Activated B cell treated with CpG ODN at 0.5 μM for 24 hours (primary cell): ENCODE measurements at regions not wholly inside any gene's neighbourhood (a gene's known extent, or its start where the extent isn't known, plus 50 kb on each side); places are given as distances from the start of the nearest gene placed in this dataset.

Experiments
- ATAC-seq: fragments of 200-7000 bp; cut with Tn5 transposase; one replicate; pipeline ENCODE4 v1.10.0; 2021; ENCODE audit warnings: low read depth, mild to moderate bottlenecking, moderate library complexity
- CTCF ChIA-PET: fragments of 350-600 bp; sonication (Branson Sonifier 250); formaldehyde crosslinking; loops from one replicate; lab custom pipeline; 2021; ENCODE audit warnings: antibody characterized with exemption; lab: Charles Lee
- POLR2A ChIA-PET: fragments of 350-600 bp; sonication (Branson Sonifier 250); formaldehyde crosslinking; loops from one replicate; lab custom pipeline; 2021; ENCODE audit warnings: antibody characterized with exemption; lab: Charles Lee
- DNase-seq: peaks from one replicate; pipeline ENCODE4 v3.0.0; 2022
- H3K27ac Mint-ChIP-seq: one replicate; pipeline ENCODE4 v1.8.0; 2020; ENCODE audit warnings: mixed read lengths
- H3K27me3 Mint-ChIP-seq: one replicate; pipeline ENCODE4 v1.8.0; 2021; ENCODE audit warnings: mixed read lengths
- H3K36me3 Mint-ChIP-seq: one replicate; pipeline ENCODE4 v1.8.0; 2021; ENCODE audit warnings: low read depth, mixed read lengths
- H3K4me1 Mint-ChIP-seq: one replicate; pipeline ENCODE4 v1.8.0; 2021; ENCODE audit warnings: mixed read lengths
- H3K4me3 Mint-ChIP-seq: one replicate; pipeline ENCODE4 v1.8.0; 2020; ENCODE audit warnings: mild to moderate bottlenecking, mixed read lengths
- H3K9me3 Mint-ChIP-seq: one replicate; pipeline ENCODE4 v1.8.0; 2020; ENCODE audit warnings: mixed read lengths
- intact Hi-C: fragments of 100-400 bp; cut with micrococcal nuclease; formaldehyde crosslinking; loops from one replicate; pipeline ENCODE4 v1.15.1; 2024
- TF ChIP-seq, protein P1 (sequence below): fragments of 200-600 bp; IDR thresholded peaks from one replicate; pipeline ENCODE4 v1.8.0; 2022; ENCODE audit warnings: antibody characterized with exemption, mild to moderate bottlenecking

DNA sequence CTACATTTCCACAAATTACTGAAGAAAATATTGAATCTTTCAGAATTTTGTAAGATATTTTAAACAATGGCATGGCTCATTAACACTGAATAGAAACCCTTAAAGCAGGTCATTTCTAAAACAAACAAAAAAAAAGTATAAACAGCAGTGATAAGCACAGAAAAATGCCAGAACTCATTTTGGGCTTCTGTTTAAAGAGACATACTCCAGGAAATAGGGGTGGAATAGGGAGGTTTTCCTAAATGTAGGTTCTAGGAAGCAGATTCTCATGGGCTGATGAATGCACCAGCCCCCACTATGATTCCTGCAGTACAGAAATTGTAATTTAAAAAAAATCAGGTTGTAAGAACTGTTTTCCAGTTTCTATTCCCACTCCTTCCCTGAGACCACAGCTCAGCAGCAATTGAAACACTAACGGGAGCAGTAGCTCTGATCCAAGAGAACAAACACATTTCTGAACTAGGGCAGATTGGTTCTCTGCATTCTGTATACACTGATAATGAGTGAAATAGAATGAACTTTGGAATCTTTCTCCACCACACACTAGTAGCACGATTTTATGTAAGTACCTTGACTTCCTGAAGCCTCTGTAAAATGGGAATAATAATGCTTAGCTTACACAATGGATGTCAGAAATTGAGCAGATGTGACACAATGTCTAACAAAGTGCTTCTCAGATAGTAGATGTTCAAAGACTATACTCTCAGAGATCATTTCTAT is 115.6 kb upstream of the TMTC1 start:
- TF ChIP-seq, protein P1, sequence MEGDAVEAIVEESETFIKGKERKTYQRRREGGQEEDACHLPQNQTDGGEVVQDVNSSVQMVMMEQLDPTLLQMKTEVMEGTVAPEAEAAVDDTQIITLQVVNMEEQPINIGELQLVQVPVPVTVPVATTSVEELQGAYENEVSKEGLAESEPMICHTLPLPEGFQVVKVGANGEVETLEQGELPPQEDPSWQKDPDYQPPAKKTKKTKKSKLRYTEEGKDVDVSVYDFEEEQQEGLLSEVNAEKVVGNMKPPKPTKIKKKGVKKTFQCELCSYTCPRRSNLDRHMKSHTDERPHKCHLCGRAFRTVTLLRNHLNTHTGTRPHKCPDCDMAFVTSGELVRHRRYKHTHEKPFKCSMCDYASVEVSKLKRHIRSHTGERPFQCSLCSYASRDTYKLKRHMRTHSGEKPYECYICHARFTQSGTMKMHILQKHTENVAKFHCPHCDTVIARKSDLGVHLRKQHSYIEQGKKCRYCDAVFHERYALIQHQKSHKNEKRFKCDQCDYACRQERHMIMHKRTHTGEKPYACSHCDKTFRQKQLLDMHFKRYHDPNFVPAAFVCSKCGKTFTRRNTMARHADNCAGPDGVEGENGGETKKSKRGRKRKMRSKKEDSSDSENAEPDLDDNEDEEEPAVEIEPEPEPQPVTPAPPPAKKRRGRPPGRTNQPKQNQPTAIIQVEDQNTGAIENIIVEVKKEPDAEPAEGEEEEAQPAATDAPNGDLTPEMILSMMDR = no peak
- Mint-ChIP-seq H3K27ac (no peak overlapping the region), H3K4me3 (no peak overlapping the region), H3K36me3 (no peaks in the 10 kb centered on the region), H3K27me3 (no peaks in the 10 kb centered on the region), H3K9me3 (peaks cover 3% of the 10 kb centered on the region), H3K4me1 (no peaks in the 10 kb centered on the region)
- intact Hi-C loops = no loop called here
- DNase-seq (no peak), ATAC-seq (no peak)
- ChIA-PET POLR2A (no interaction called here), CTCF (no interaction called here)

DNA sequence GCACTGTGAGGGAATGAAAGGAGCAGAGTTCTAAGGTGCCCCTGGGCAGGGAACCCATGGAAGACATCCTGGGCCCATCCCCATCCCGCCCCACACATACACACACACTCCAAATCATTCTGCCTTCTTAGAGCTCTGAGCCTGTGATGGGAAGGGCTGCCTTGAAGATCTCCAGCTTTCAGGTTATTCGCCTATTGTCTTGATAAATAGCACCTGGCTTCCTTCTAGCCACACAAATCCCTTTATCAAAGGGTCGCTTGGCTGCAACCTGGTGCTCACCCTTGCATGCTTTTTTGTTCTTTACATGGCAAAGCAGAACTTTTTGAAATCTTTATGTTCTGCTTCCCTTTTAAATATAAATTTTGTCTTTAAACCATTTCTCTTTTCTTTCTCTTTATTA is 112.2 kb upstream of the TMTC1 start:
- no peaks in the 10 kb centered on the region for H3K27me3 Mint-ChIP-seq
- H3K4me3 Mint-ChIP-seq = no peak overlapping the region
- H3K36me3 Mint-ChIP-seq = no peaks in the 10 kb centered on the region
- DNase-seq (no peak), ATAC-seq (no peak)
- ChIA-PET POLR2A (no interaction called here), CTCF (no interaction called here)
- H3K4me1 Mint-ChIP-seq = no peaks in the 10 kb centered on the region
- intact Hi-C loops = no loop called here
- no peak overlapping the region for H3K27ac Mint-ChIP-seq
- TF ChIP-seq, protein P1 = no peak
- peaks cover 3% of the 10 kb centered on the region for H3K9me3 Mint-ChIP-seq

DNA sequence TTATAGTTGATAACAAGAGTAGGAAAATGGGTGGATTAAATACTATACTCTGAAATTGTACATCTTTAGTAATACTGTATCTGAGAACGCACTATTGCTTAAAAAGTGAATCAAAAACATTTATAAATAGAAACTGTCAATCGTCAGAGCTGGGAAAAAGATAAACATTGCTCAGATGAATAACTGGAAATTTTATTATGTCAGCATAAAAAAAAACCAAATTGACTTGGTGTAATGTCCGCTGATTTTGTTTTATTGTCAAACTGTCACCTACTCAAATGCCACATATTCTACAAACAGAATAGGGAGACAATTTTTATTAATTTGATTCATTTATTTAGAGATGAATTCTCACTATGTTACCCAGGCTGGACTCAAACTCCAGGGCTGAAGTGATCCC is 109.3 kb upstream of the TMTC1 start:
- no peaks in the 10 kb centered on the region for H3K36me3 Mint-ChIP-seq
- CTCF ChIA-PET = no interaction called here
- TF ChIP-seq, protein P1 = no peak
- H3K9me3 Mint-ChIP-seq = no peaks in the 10 kb centered on the region
- ATAC-seq = no peak
- POLR2A ChIA-PET = no interaction called here
- no peak overlapping the region for H3K4me3 Mint-ChIP-seq
- H3K4me1 Mint-ChIP-seq = no peaks in the 10 kb centered on the region
- DNase-seq = no peak
- no peaks in the 10 kb centered on the region for H3K27me3 Mint-ChIP-seq
- intact Hi-C loops = no loop called here
- H3K27ac Mint-ChIP-seq = no peak overlapping the region

DNA sequence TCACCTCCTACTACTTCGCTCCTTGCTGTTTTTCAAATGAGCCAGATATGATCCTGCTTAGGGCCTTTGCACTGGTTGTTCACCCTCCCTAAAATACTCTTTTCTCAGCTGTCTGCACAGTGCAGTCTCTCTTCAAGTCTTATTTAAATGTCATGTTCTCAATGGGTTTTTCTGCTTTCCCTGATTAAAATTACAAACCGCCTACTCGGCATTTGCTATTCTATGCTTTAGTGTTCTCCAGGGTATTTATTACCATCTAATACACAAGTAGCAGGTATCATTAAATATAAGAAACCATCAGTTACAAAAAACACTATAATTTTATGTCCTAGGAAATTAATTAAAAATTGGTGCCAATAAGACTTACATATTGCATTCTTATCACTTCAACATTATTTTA is 108.0 kb upstream of the TMTC1 start:
- CTCF ChIA-PET = no interaction called here
- H3K27me3 Mint-ChIP-seq = no peaks in the 10 kb centered on the region
- no peak overlapping the region for H3K27ac Mint-ChIP-seq

DNA sequence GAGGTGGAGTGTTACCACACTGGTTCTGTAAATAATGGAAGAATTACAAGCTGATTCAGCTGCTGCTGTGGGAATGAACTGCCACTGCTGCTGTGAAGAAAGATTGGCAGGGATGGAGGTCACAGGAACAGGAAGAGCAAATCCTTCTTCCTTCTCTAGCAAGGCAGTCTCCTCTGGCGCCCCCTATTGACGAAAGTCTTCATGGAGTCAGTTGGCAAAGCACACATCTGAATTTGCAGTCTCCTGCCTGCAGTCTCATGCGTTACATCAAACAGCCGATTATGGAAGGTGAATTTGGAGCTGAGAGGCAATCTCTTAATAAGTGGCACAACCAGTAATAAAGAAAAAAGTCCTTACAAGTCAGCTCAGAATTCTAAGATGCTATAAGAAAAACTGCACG is 106.0 kb upstream of the TMTC1 start:
- TF ChIP-seq, protein P1 = no peak
- Mint-ChIP-seq H3K9me3 (peaks cover 4% of the 10 kb centered on the region), H3K36me3 (no peaks in the 10 kb centered on the region), H3K4me3 (no peak overlapping the region), H3K27ac (no peak overlapping the region), H3K27me3 (no peaks in the 10 kb centered on the region), H3K4me1 (no peaks in the 10 kb centered on the region)
- ATAC-seq (no peak), DNase-seq (no peak)
- intact Hi-C loops = no loop called here
- ChIA-PET CTCF (no interaction called here), POLR2A (no interaction called here)

More for the DNA sequence above, 108.0 kb upstream of the TMTC1 start:
- no peak for ATAC-seq
- Mint-ChIP-seq H3K4me3 (no peak overlapping the region), H3K36me3 (no peaks in the 10 kb centered on the region), H3K9me3 (no peaks in the 10 kb centered on the region), H3K4me1 (no peaks in the 10 kb centered on the region)
- intact Hi-C loops = no loop called here
- POLR2A ChIA-PET = no interaction called here
- DNase-seq = no peak
- TF ChIP-seq, protein P1 = no peak
